ENCODE measurements at regions not wholly inside any gene's neighbourhood (a gene's known extent, or its start where the extent isn't known, plus 50 kb on each side); places are given as distances from the start of the nearest gene placed in this dataset.

GRCh38 chr1:29679828-29680558 lies 443.7 kb downstream of the PTPRU start:
- H3K27ac ChIP-seq: no peak overlapping the region
- TF ChIP-seq CTCF (IDR thresholded peaks at IDR 0.05): no peak
- H3K4me3 ChIP-seq: no peak overlapping the region
- H3K4me1 ChIP-seq: no peaks in the 10 kb centered on the region
- intact Hi-C loops (cut with DNase I): no loop called here
- DNase-seq (ENCODE audit: low spot score in 2 of 2): peak in 1 of 2 donors; percentile 24
- no peaks in the 10 kb centered on the region for H3K27me3 ChIP-seq
- no peaks in the 10 kb centered on the region for H3K9me3 ChIP-seq
- H3K36me3 ChIP-seq: no peaks in the 10 kb centered on the region

GRCh38 chr1:29679316-29679715 lies 443.0 kb downstream of the PTPRU start:
- no peak for TF ChIP-seq CTCF (IDR thresholded peaks at IDR 0.05)
- Histone ChIP-seq H3K27ac (no peak overlapping the region), H3K9me3 (no peaks in the 10 kb centered on the region), H3K4me1 (no peaks in the 10 kb centered on the region), H3K4me3 (no peak overlapping the region), H3K27me3 (no peaks in the 10 kb centered on the region), H3K36me3 (no peaks in the 10 kb centered on the region)
- intact Hi-C loops (cut with DNase I): no loop called here
- DNase-seq (ENCODE audit: low spot score in 2 of 2): peak in 1 of 2 donors; percentile 42

GRCh38 chr1:29677028-29678024 lies 441.0 kb downstream of the PTPRU start:
- intact Hi-C loops (cut with DNase I): no loop called here
- peak in 1 of 2 donors; percentile 51 for DNase-seq (ENCODE audit: low spot score in 2 of 2)
- H3K4me3 ChIP-seq: no peak overlapping the region
- no peaks in the 10 kb centered on the region for H3K27me3 ChIP-seq
- no peak for TF ChIP-seq CTCF (IDR thresholded peaks at IDR 0.05)
- no peaks in the 10 kb centered on the region for H3K4me1 ChIP-seq
- H3K27ac ChIP-seq: no peak overlapping the region
- no peaks in the 10 kb centered on the region for H3K9me3 ChIP-seq
- H3K36me3 ChIP-seq: no peaks in the 10 kb centered on the region

GRCh38 chr1:29676496-29676895 lies 440.2 kb downstream of the PTPRU start:
- H3K36me3 ChIP-seq: no peaks in the 10 kb centered on the region
- no peaks in the 10 kb centered on the region for H3K4me1 ChIP-seq
- intact Hi-C loops (cut with DNase I): no loop called here
- no peaks in the 10 kb centered on the region for H3K9me3 ChIP-seq
- DNase-seq (ENCODE audit: low spot score in 2 of 2): peak in 1 of 2 donors; percentile 12
- no peaks in the 10 kb centered on the region for H3K27me3 ChIP-seq
- no peak for TF ChIP-seq CTCF (IDR thresholded peaks at IDR 0.05)
- no peak overlapping the region for H3K27ac ChIP-seq
- H3K4me3 ChIP-seq: no peak overlapping the region

GRCh38 chr1:29675481-29676263 lies 439.4 kb downstream of the PTPRU start:
- no peak for TF ChIP-seq CTCF (IDR thresholded peaks at IDR 0.05)
- no peak overlapping the region for H3K4me3 ChIP-seq
- no peaks in the 10 kb centered on the region for H3K9me3 ChIP-seq
- intact Hi-C loops (cut with DNase I): no loop called here
- DNase-seq (ENCODE audit: low spot score in 2 of 2): peak in 1 of 2 donors; percentile 46
- H3K36me3 ChIP-seq: no peaks in the 10 kb centered on the region
- no peaks in the 10 kb centered on the region for H3K27me3 ChIP-seq
- no peak overlapping the region for H3K27ac ChIP-seq
- no peaks in the 10 kb centered on the region for H3K4me1 ChIP-seq
